ENCODE measurements at regions not wholly inside any gene's neighbourhood (a gene's known extent, or its start where the extent isn't known, plus 50 kb on each side); places are given as distances from the start of the nearest gene placed in this dataset.
"Not testable (repeated sequence)": the region's sequence is repeated elsewhere in the genome, so short reads cannot be mapped to it uniquely, and the experiment has no call there.

GRCh38 chr5:106628456-106628855 lies 1042.3 kb downstream of the EFNA5 start:
- TF ChIP-seq SMC3 (IDR thresholded peaks at IDR 0.05; ENCODE audit: low read depth, low read length); CTCF (IDR thresholded peaks at IDR 0.05); CHD2 (IDR thresholded peaks at IDR 0.05; ENCODE audit: low read length, partially characterized antibody); FOSL2 (IDR thresholded peaks at IDR 0.05; ENCODE audit: borderline replicate concordance, low read depth); POLR2AphosphoS5 (IDR thresholded peaks at IDR 0.05; ENCODE audit: low read depth, low read length); RCOR1 (IDR thresholded peaks at IDR 0.05; ENCODE audit: low read length); MAX (IDR thresholded peaks at IDR 0.05; ENCODE audit: low read depth); RFX5 (IDR thresholded peaks at IDR 0.05; ENCODE audit: low read length); IRF3 (IDR thresholded peaks at IDR 0.05; ENCODE audit: low read depth, low read length); MEF2A (IDR thresholded peaks at IDR 0.05; ENCODE audit: borderline replicate concordance, low read depth); ZBTB33 (IDR thresholded peaks at IDR 0.05; ENCODE audit: borderline replicate concordance, low read depth): not testable (repeated sequence)
